Activated T-cell treated with anti-CD3 and anti-CD28 coated beads, Interleukin-2, amount 50 U/mL, for 72 hours (primary cell): ENCODE measurements at regions not wholly inside any gene's neighbourhood (a gene's known extent, or its start where the extent isn't known, plus 50 kb on each side); places are given as distances from the start of the nearest gene placed in this dataset.

Experiments used
- ATAC-seq, 2 donors: fragments of 150-1000 bp; cut with Tn5 transposase; replicated peaks in 1 of 2; 2 replicates each; pipeline ENCODE4 v1.10.0; 2021; ENCODE audit warnings: moderate library complexity in 2 of 2, mild to moderate bottlenecking in 1 of 2
- DNase-seq, 2 donors: peaks; one replicate each; pipeline ENCODE4 v3.0.0; 2021 to 2022; ENCODE audit warnings: mixed read lengths in 1 of 2
- H3K27ac Mint-ChIP-seq: one replicate; pipeline ENCODE4 v1.8.0; 2022; ENCODE audit warnings: mild to moderate bottlenecking, moderate library complexity, mixed read lengths
- H3K27me3 Mint-ChIP-seq: one replicate; pipeline ENCODE4 v1.8.0; 2022; ENCODE audit warnings: low read depth, mixed read lengths
- H3K36me3 Mint-ChIP-seq, 2 donors: one replicate each; pipeline ENCODE4 v1.8.0; 2022; ENCODE audit warnings: mixed read lengths in 2 of 2, mild to moderate bottlenecking in 1 of 2; ENCODE audit not compliant: insufficient read depth in 2 of 2
- H3K4me1 Mint-ChIP-seq: one replicate; pipeline ENCODE4 v1.8.0; 2022; ENCODE audit warnings: low read depth, mixed read lengths
- H3K4me3 Mint-ChIP-seq, 2 donors: one replicate each; pipeline ENCODE4 v1.8.0; 2022; ENCODE audit warnings: mild to moderate bottlenecking in 2 of 2, mixed read lengths in 2 of 2, moderate library complexity in 2 of 2
- H3K9me3 Mint-ChIP-seq, 2 donors: one replicate each; pipeline ENCODE4 v1.8.0; 2022; ENCODE audit warnings: mixed read lengths in 2 of 2

- H3K36me3 Mint-ChIP-seq = no peaks in the 10 kb centered on the region
- ATAC-seq (no peak), DNase-seq (no peak)
- H3K27me3 Mint-ChIP-seq = no peaks in the 10 kb centered on the region
- H3K4me1 Mint-ChIP-seq = no peaks in the 10 kb centered on the region
- H3K9me3 Mint-ChIP-seq = no peaks in the 10 kb centered on the region
- H3K27ac Mint-ChIP-seq = no peak overlapping the region
- no peak overlapping the region for H3K4me3 Mint-ChIP-seq
Observed at GRCh38 chr6:21486115-21486514, 107.4 kb upstream of the SOX4 start.

GRCh38 chr6:21489826-21490225 lies 103.7 kb upstream of the SOX4 start:
- no peaks in the 10 kb centered on the region for H3K36me3 Mint-ChIP-seq
- no peak for DNase-seq
- no peaks in the 10 kb centered on the region for H3K9me3 Mint-ChIP-seq
- ATAC-seq = no peak
- H3K4me1 Mint-ChIP-seq = no peaks in the 10 kb centered on the region
- H3K4me3 Mint-ChIP-seq = no peak overlapping the region
- H3K27ac Mint-ChIP-seq = no peak overlapping the region
- no peaks in the 10 kb centered on the region for H3K27me3 Mint-ChIP-seq

GRCh38 chr6:21491955-21492354 lies 101.6 kb upstream of the SOX4 start:
- no peak overlapping the region for H3K27ac Mint-ChIP-seq

GRCh38 chr6:21494505-21494904 lies 99.0 kb upstream of the SOX4 start:
- no peaks in the 10 kb centered on the region for H3K9me3 Mint-ChIP-seq
- no peak overlapping the region for H3K27ac Mint-ChIP-seq
- H3K4me1 Mint-ChIP-seq = no peaks in the 10 kb centered on the region
- DNase-seq (no peak), ATAC-seq (no peak)
- H3K27me3 Mint-ChIP-seq = no peaks in the 10 kb centered on the region
- no peaks in the 10 kb centered on the region for H3K36me3 Mint-ChIP-seq
- no peak overlapping the region for H3K4me3 Mint-ChIP-seq

More at GRCh38 chr6:21491955-21492354, 101.6 kb upstream of the SOX4 start:
- Mint-ChIP-seq H3K4me1 (no peaks in the 10 kb centered on the region), H3K9me3 (no peaks in the 10 kb centered on the region), H3K36me3 (no peaks in the 10 kb centered on the region), H3K27me3 (no peaks in the 10 kb centered on the region), H3K4me3 (no peak overlapping the region)
- ATAC-seq = no peak
- no peak for DNase-seq

GRCh38 chr6:21496196-21496595 lies 97.4 kb upstream of the SOX4 start:
- Mint-ChIP-seq H3K27me3 (no peaks in the 10 kb centered on the region), H3K36me3 (no peaks in the 10 kb centered on the region), H3K9me3 (no peaks in the 10 kb centered on the region), H3K27ac (no peak overlapping the region), H3K4me3 (no peak overlapping the region), H3K4me1 (no peaks in the 10 kb centered on the region)
- DNase-seq = no peak
- ATAC-seq = no peak

- H3K27me3 Mint-ChIP-seq = no peaks in the 10 kb centered on the region
- ATAC-seq (no peak), DNase-seq (no peak)
- no peak overlapping the region for H3K27ac Mint-ChIP-seq
- H3K9me3 Mint-ChIP-seq = no peaks in the 10 kb centered on the region
- no peaks in the 10 kb centered on the region for H3K36me3 Mint-ChIP-seq
- no peaks in the 10 kb centered on the region for H3K4me1 Mint-ChIP-seq
- H3K4me3 Mint-ChIP-seq = no peak overlapping the region
Observed at GRCh38 chr6:21496706-21497105, 96.8 kb upstream of the SOX4 start.

GRCh38 chr6:21500314-21501020 lies 93.1 kb upstream of the SOX4 start:
- Mint-ChIP-seq H3K36me3 (no peaks in the 10 kb centered on the region), H3K9me3 (no peaks in the 10 kb centered on the region), H3K27ac (no peak overlapping the region), H3K4me1 (no peaks in the 10 kb centered on the region), H3K4me3 (no peak overlapping the region), H3K27me3 (no peaks in the 10 kb centered on the region)
- no peak for DNase-seq
- no peak for ATAC-seq

- no peak overlapping the region for H3K27ac Mint-ChIP-seq
- no peaks in the 10 kb centered on the region for H3K27me3 Mint-ChIP-seq
- H3K9me3 Mint-ChIP-seq = no peaks in the 10 kb centered on the region
- H3K36me3 Mint-ChIP-seq = no peaks in the 10 kb centered on the region
- ATAC-seq = no peak
- no peak overlapping the region for H3K4me3 Mint-ChIP-seq
- DNase-seq = no peak
- no peaks in the 10 kb centered on the region for H3K4me1 Mint-ChIP-seq
Observed at GRCh38 chr6:21501021-21501354, 92.6 kb upstream of the SOX4 start.

GRCh38 chr6:21501815-21502214 lies 91.7 kb upstream of the SOX4 start:
- H3K36me3 Mint-ChIP-seq = no peaks in the 10 kb centered on the region
- no peak overlapping the region for H3K27ac Mint-ChIP-seq
- DNase-seq (no peak), ATAC-seq (no peak)
- no peaks in the 10 kb centered on the region for H3K9me3 Mint-ChIP-seq
- H3K27me3 Mint-ChIP-seq = no peaks in the 10 kb centered on the region
- H3K4me3 Mint-ChIP-seq = no peak overlapping the region
- H3K4me1 Mint-ChIP-seq = no peaks in the 10 kb centered on the region

GRCh38 chr6:21502682-21503081 lies 90.9 kb upstream of the SOX4 start:
- no peaks in the 10 kb centered on the region for H3K9me3 Mint-ChIP-seq
- H3K27ac Mint-ChIP-seq = no peak overlapping the region
- ATAC-seq (no peak), DNase-seq (no peak)
- H3K4me1 Mint-ChIP-seq = no peaks in the 10 kb centered on the region
- no peak overlapping the region for H3K4me3 Mint-ChIP-seq
- H3K36me3 Mint-ChIP-seq = no peaks in the 10 kb centered on the region
- H3K27me3 Mint-ChIP-seq = no peaks in the 10 kb centered on the region

GRCh38 chr6:21504790-21505189 lies 88.8 kb upstream of the SOX4 start:
- ATAC-seq (no peak), DNase-seq (no peak)
- no peaks in the 10 kb centered on the region for H3K9me3 Mint-ChIP-seq
- H3K4me3 Mint-ChIP-seq = no peak overlapping the region
- H3K27me3 Mint-ChIP-seq = no peaks in the 10 kb centered on the region
- no peak overlapping the region for H3K27ac Mint-ChIP-seq
- no peaks in the 10 kb centered on the region for H3K36me3 Mint-ChIP-seq
- no peaks in the 10 kb centered on the region for H3K4me1 Mint-ChIP-seq

GRCh38 chr6:21505574-21505990 lies 88.0 kb upstream of the SOX4 start:
- Mint-ChIP-seq H3K4me3 (no peak overlapping the region), H3K9me3 (no peaks in the 10 kb centered on the region), H3K4me1 (no peaks in the 10 kb centered on the region), H3K27ac (no peak overlapping the region), H3K27me3 (no peaks in the 10 kb centered on the region), H3K36me3 (no peaks in the 10 kb centered on the region)
- no peak for DNase-seq
- ATAC-seq = no peak

GRCh38 chr6:21506126-21506525 lies 87.4 kb upstream of the SOX4 start:
- ATAC-seq = no peak
- H3K27me3 Mint-ChIP-seq = no peaks in the 10 kb centered on the region
- H3K4me1 Mint-ChIP-seq = no peaks in the 10 kb centered on the region
- no peak for DNase-seq
- H3K4me3 Mint-ChIP-seq = no peak overlapping the region
- no peaks in the 10 kb centered on the region for H3K9me3 Mint-ChIP-seq
- H3K36me3 Mint-ChIP-seq = no peaks in the 10 kb centered on the region
- no peak overlapping the region for H3K27ac Mint-ChIP-seq

GRCh38 chr6:21507811-21508210 lies 85.7 kb upstream of the SOX4 start:
- Mint-ChIP-seq H3K4me1 (no peaks in the 10 kb centered on the region), H3K9me3 (no peaks in the 10 kb centered on the region)
- no peak for ATAC-seq

More at GRCh38 chr6:21507811-21508210, 85.7 kb upstream of the SOX4 start:
- H3K27me3 Mint-ChIP-seq = peaks cover 4% of the 10 kb centered on the region
- no peak overlapping the region for H3K27ac Mint-ChIP-seq
- no peak overlapping the region for H3K4me3 Mint-ChIP-seq
- no peak for DNase-seq
- no peaks in the 10 kb centered on the region for H3K36me3 Mint-ChIP-seq
